A549 (cell line): ENCODE measurements at regions not wholly inside any gene's neighbourhood (a gene's known extent, or its start where the extent isn't known, plus 50 kb on each side); places are given as distances from the start of the nearest gene placed in this dataset.

Experiments used
- CTCF ChIP-seq: fragments of >200 bp; sonication (Bioruptor Twin); formaldehyde crosslinking; IDR thresholded peaks from 3 replicates; pipeline ENCODE4 v1.5.1; 2016
- ELK1 ChIP-seq: fragments of 150-350 bp; IDR thresholded peaks from 2 replicates; pipeline ENCODE4 v1.6.1; 2014; ENCODE audit warnings: low read depth, mild to moderate bottlenecking, low read length
- FOSL2 ChIP-seq, 2 experiments: fragments of 450-650 bp in 1 of 2; fragments of >200 bp in 1 of 2; sonication (Bioruptor Twin) in 1 of 2; formaldehyde crosslinking; IDR thresholded peaks; 2 replicates each; pipeline versions ENCODE4 v1.5.0 to v1.6.1; 2016 to 2020; ENCODE audit warnings: mild to moderate bottlenecking in 1 of 2, moderate library complexity in 1 of 2
- KDM1A ChIP-seq: fragments of 200-600 bp; sonication (generic); IDR thresholded peaks from 2 replicates; pipeline ENCODE4 v1.6.1; 2016; ENCODE audit warnings: low read depth, mild to moderate bottlenecking
- NFE2L2 ChIP-seq: fragments of 150-350 bp; conservative IDR thresholded peaks from 2 replicates; pipeline ENCODE4 v1.6.1; 2014; ENCODE audit warnings: low read length
- POLR2A ChIP-seq: IDR thresholded peaks from 2 replicates; pipeline ENCODE4 v1.6.1; 2012; ENCODE audit warnings: mild to moderate bottlenecking, low read length
- RCOR1 ChIP-seq: fragments of 150-350 bp; IDR thresholded peaks from 2 replicates; pipeline ENCODE4 v1.6.1; 2014; ENCODE audit warnings: antibody characterized with exemption, low read length, low read depth
- REST ChIP-seq: fragments of 200-600 bp; sonication (generic); IDR thresholded peaks from 2 replicates; pipeline ENCODE4 v1.6.1; 2016; ENCODE audit warnings: antibody characterized with exemption, mild to moderate bottlenecking, moderate library complexity
- SMC3 ChIP-seq: fragments of >200 bp; sonication (Bioruptor Twin); formaldehyde crosslinking; IDR thresholded peaks from 3 replicates; pipeline ENCODE4 v1.6.1; 2018; ENCODE audit warnings: inconsistent platforms
- USF2 ChIP-seq: fragments of 450-650 bp; IDR thresholded peaks from 2 replicates; pipeline ENCODE4 v1.6.1; 2014; ENCODE audit warnings: antibody characterized with exemption
- ZC3H11A ChIP-seq: fragments of 450-650 bp; IDR thresholded peaks from 2 replicates; pipeline ENCODE4 v1.6.1; 2014; ENCODE audit warnings: antibody characterized with exemption, mild to moderate bottlenecking
- ZFP36 ChIP-seq: fragments of 450-650 bp; IDR thresholded peaks from 2 replicates; pipeline ENCODE4 v1.6.1; 2014; ENCODE audit warnings: borderline replicate concordance; ENCODE audit not compliant: partially characterized antibody

- TF ChIP-seq POLR2A (no peak), SMC3 (no peak), NFE2L2 (no peak), RCOR1 (no peak), ZFP36 (no peak), CTCF (no peak), KDM1A (no peak), ZC3H11A (no peak), REST (no peak), USF2 (no peak), FOSL2 (IDR thresholded peaks at IDR 0.05) (no peak), FOSL2 (CRISPR knock-in tag; IDR thresholded peaks at IDR 0.05) (no peak), ELK1 (no peak)
Measured at GRCh38 chr5:10875201-10875768, 114.3 kb upstream of the DAP start.
